Endodermal cell (in vitro differentiated cells): ENCODE measurements at regions not wholly inside any gene's neighbourhood (a gene's known extent, or its start where the extent isn't known, plus 50 kb on each side); places are given as distances from the start of the nearest gene placed in this dataset.

Source experiments
- DNase-seq: peaks from one replicate; pipeline ENCODE4 v3.0.0-alpha.2; 2017
- H3K27ac ChIP-seq: 2 replicates; pipeline ENCODE4 v1.5.1; 2013; ENCODE audit warnings: mild to moderate bottlenecking, low read depth, low read length, moderate library complexity
- H3K27me3 ChIP-seq: 2 replicates; pipeline ENCODE4 v1.6.1; 2013; ENCODE audit warnings: mild to moderate bottlenecking, low read length, moderate library complexity; ENCODE audit not compliant: insufficient read depth, control insufficient read depth, poor library complexity, severe bottlenecking
- H3K36me3 ChIP-seq: 2 replicates; pipeline ENCODE4 v1.7.0; 2013; ENCODE audit warnings: mild to moderate bottlenecking, low read length, moderate library complexity; ENCODE audit not compliant: control insufficient read depth, insufficient read depth
- H3K4me1 ChIP-seq: one replicate; pipeline ENCODE4 v1.7.0; 2013; ENCODE audit warnings: low read length; ENCODE audit not compliant: control insufficient read depth, insufficient read depth
- H3K4me3 ChIP-seq: 2 replicates; pipeline ENCODE4 v1.5.1; 2013; ENCODE audit warnings: mild to moderate bottlenecking, low read length, moderate library complexity
- H3K9ac ChIP-seq: 2 replicates; pipeline ENCODE4 v1.6.1; 2013; ENCODE audit warnings: mild to moderate bottlenecking, low read length, moderate library complexity; ENCODE audit not compliant: poor library complexity, severe bottlenecking; ENCODE audit errors: extremely low read depth
- H3K9me3 ChIP-seq: 2 replicates; pipeline ENCODE4 v1.6.1; 2013; ENCODE audit warnings: mild to moderate bottlenecking, low read length, moderate library complexity; ENCODE audit not compliant: control insufficient read depth
- H3K27ac Mint-ChIP-seq: 2 replicates; pipeline ENCODE4 v1.8.0; 2020; ENCODE audit warnings: mixed read lengths
- H3K27me3 Mint-ChIP-seq: 2 replicates; pipeline ENCODE4 v1.8.0; 2021; ENCODE audit warnings: mild to moderate bottlenecking, mixed read lengths; ENCODE audit not compliant: insufficient read depth
- H3K36me3 Mint-ChIP-seq: 2 replicates; pipeline ENCODE4 v1.8.0; 2020; ENCODE audit warnings: low read depth, mixed read lengths
- H3K4me1 Mint-ChIP-seq: 2 replicates; pipeline ENCODE4 v1.8.0; 2020; ENCODE audit warnings: mixed read lengths
- H3K4me3 Mint-ChIP-seq: 2 replicates; pipeline ENCODE4 v1.8.0; 2020; ENCODE audit warnings: mild to moderate bottlenecking, moderate library complexity, mixed read lengths
- H3K9me3 Mint-ChIP-seq: 2 replicates; pipeline ENCODE4 v1.8.0; 2020; ENCODE audit warnings: mild to moderate bottlenecking, mixed read lengths
- CTCF ChIP-seq: fragments of 200-600 bp; sonication (generic); conservative IDR thresholded peaks from 2 replicates; pipeline ENCODE4 v1.5.0; 2021; ENCODE audit warnings: antibody characterized with exemption, mild to moderate bottlenecking
- WGBS, 2 experiments: methylation state at CpG; one replicate each; pipeline versions ENCODE4 v1.1.5 to v1.1.7; 2013; ENCODE audit warnings: missing lambda C conversion rate in 2 of 2, mixed read lengths in 1 of 2; ENCODE audit not compliant: insufficient coverage in 1 of 2, insufficient read length in 1 of 2; 5-methylcytosine and 5-hydroxymethylcytosine counted together

DNA sequence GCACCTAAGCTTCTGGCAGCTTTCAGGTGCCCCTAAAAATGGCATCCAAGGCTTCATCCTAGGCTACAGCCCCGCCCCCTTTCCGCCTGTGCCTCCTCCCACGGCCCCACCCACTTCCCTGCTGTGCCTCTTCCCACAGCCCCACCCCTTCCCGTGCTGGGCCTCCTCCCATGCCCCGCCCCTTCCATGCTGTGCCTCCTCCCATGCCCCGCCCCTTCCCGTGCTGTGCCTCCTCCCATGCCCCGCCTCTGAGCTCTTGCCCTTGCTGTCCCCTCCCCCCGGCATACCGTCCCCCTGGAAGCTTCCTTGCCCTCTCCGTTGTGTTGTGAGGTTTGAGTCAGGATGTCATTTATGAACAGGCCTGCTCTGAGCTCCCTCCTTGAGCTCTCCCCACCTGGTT lies 228.5 kb upstream of the AJAP1 start:
- Mint-ChIP-seq H3K4me1 (peaks cover 1% of the 10 kb centered on the region), H3K9me3 (peaks cover 4% of the 10 kb centered on the region), H3K27me3 (no peaks in the 10 kb centered on the region), H3K27ac (no peak overlapping the region), H3K36me3 (no peaks in the 10 kb centered on the region), H3K4me3 (no peak overlapping the region)
- H3K27me3 ChIP-seq, result no peaks in the 10 kb centered on the region
- no peak for TF ChIP-seq CTCF
- H3K9ac ChIP-seq, result no peak overlapping the region
- 76 to 87% methylated on average over 3 to 11 of the region's 11 CpGs for WGBS, 2 experiments
- DNase-seq, result peak; percentile 93
- H3K4me1 ChIP-seq, result no peaks in the 10 kb centered on the region
- no peak overlapping the region for H3K27ac ChIP-seq
- no peaks in the 10 kb centered on the region for H3K36me3 ChIP-seq
- no peak overlapping the region for H3K4me3 ChIP-seq
- peaks cover 3% of the 10 kb centered on the region for H3K9me3 ChIP-seq

DNA sequence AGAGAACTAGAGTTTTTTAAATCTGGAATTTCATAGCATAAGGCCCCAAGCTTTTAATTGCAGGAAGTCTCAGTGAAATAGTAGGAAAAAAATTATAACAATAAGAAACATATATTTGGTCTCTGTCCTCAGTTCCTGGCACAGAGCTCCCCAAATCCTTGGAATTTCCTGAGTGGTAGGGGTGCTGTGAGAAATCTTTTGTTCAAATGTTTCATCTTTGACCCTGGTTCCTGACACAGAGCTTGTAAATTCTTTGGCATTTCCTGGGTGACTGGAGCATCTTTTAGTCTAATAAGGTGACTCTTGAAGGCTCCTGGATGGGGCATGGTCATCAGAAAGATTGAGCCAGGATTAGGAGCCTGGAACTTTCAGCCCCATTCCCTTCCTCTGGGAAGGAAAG lies 225.7 kb upstream of the AJAP1 start:
- H3K27ac ChIP-seq, result no peak overlapping the region
- H3K4me3 ChIP-seq, result no peak overlapping the region
- H3K36me3 Mint-ChIP-seq, result no peaks in the 10 kb centered on the region
- DNase-seq, result no peak
- no peaks in the 10 kb centered on the region for H3K36me3 ChIP-seq
- TF ChIP-seq CTCF, result no peak
- no peak overlapping the region for H3K9ac ChIP-seq
- H3K27ac Mint-ChIP-seq, result no peak overlapping the region
- H3K4me1 ChIP-seq, result no peaks in the 10 kb centered on the region
- H3K27me3 ChIP-seq, result no peaks in the 10 kb centered on the region
- peaks cover 4% of the 10 kb centered on the region for H3K9me3 Mint-ChIP-seq
- no peaks in the 10 kb centered on the region for H3K9me3 ChIP-seq
- no peaks in the 10 kb centered on the region for H3K27me3 Mint-ChIP-seq
- no peaks in the 10 kb centered on the region for H3K4me1 Mint-ChIP-seq
- no peak overlapping the region for H3K4me3 Mint-ChIP-seq

DNA sequence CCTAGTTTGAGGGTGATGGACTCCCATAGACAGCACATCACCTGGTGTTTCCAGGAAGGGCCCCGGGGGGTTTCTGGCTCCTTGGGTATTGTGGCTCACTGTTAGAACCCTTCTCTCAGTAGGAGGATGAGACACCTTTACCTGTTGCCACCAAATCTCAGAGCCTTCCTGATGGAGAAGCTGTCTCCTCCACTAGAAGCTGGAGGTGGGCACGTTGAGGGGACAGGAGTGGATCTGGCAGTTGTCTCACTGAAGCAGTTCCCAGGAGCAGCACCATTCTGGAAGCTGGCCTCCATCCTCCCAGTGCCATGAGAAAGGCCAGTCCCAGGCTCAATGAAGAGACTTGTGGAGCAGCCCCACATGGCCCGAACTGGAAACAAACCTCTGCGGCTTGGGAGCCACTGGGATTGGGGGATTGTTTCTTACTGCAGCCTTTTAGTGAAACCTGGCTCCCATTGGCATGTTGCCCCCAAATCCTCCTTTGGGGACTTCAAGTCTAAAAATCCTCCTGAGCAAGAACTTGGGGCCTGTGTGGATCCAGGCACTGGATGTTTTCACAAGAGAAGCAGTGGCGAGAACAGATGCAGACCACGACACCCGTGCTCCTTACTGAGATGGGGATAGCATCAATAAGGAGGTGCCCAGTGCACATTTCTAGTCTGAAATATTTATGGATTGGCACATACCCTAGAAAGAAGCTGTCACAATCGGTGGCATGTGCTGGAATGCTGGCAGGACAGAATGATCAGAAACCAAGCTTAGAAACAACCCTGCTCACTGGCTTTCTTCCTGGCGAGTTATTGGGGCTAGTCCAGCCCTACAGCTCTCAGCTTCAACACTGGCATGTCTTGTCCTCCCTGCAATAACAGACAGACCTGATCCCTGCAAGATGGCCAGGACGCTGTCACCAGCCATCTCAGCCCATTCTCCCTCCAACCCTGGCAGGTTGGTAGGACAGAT lies 223.7 kb upstream of the AJAP1 start:
- Mint-ChIP-seq H3K27me3 (no peaks in the 10 kb centered on the region), H3K27ac (no peak overlapping the region), H3K9me3 (peaks cover 5% of the 10 kb centered on the region), H3K36me3 (no peaks in the 10 kb centered on the region), H3K4me1 (no peaks in the 10 kb centered on the region), H3K4me3 (no peak overlapping the region)
- no peaks in the 10 kb centered on the region for H3K36me3 ChIP-seq
- H3K27ac ChIP-seq, result no peak overlapping the region
- WGBS, 2 experiments, result 85 to 91% methylated on average over 4 to 10 of the region's 10 CpGs
- H3K4me1 ChIP-seq, result no peaks in the 10 kb centered on the region
- H3K9ac ChIP-seq, result no peak overlapping the region
- H3K9me3 ChIP-seq, result no peaks in the 10 kb centered on the region
- H3K27me3 ChIP-seq, result no peaks in the 10 kb centered on the region
- no peak for TF ChIP-seq CTCF
- H3K4me3 ChIP-seq, result no peak overlapping the region
- DNase-seq, result no peak
